ENCODE measurements at regions not wholly inside any gene's neighbourhood (a gene's known extent, or its start where the extent isn't known, plus 50 kb on each side); places are given as distances from the start of the nearest gene placed in this dataset.

- intact Hi-C loops (cut with micrococcal nuclease; ENCODE audit: unreplicated experiment) = no loop called here
- H3K36me3 ChIP-seq (ENCODE audit: insufficient read depth, low read length) = no peaks in the 10 kb centered on the region
- no TSS peak for BruUV-seq (replicated peaks)
- no peaks in the 10 kb centered on the region for H3K79me2 ChIP-seq (ENCODE audit: insufficient read depth, low read depth, low read length)
- no peak overlapping the region for H2AFZ ChIP-seq (ENCODE audit: low read length)
- CTCF ChIA-PET (ENCODE audit: unreplicated experiment) = no interaction called here
- no peaks in the 10 kb centered on the region for H3K9me3 ChIP-seq (ENCODE audit: low read length)
- no peak overlapping the region for H3K4me2 ChIP-seq (ENCODE audit: low read length)
- H3K4me1 ChIP-seq (ENCODE audit: insufficient read depth, low read length, poor library complexity, severe bottlenecking) = no peaks in the 10 kb centered on the region
- TF ChIP-seq EZH2phosphoT487 (IDR thresholded peaks at IDR 0.05; ENCODE audit: borderline replicate concordance, low read depth, low read length) (no peak), CTCF (conservative IDR thresholded peaks at IDR 0.05; ENCODE audit: low read length) (no peak)
- H4K20me1 ChIP-seq (ENCODE audit: insufficient read depth, low read length) = no peaks in the 10 kb centered on the region
- H3K9me2 ChIP-seq (ENCODE audit: insufficient read depth, low read length) = no peaks in the 10 kb centered on the region; the same call in 1 of the 2 replicates
- H3K27ac ChIP-seq (ENCODE audit: low read depth, low read length, poor library complexity, severe bottlenecking) = no peak overlapping the region
- POLR2A ChIA-PET = interaction anchor here (0.6 kb wide), 1 partner anchor 191 kb away, joined by 3 read pairs; no protein-coding TSS in a partner anchor
- no peak overlapping the region for H3K4me3 ChIP-seq (ENCODE audit: low read depth, low read length, poor library complexity, severe bottlenecking)
- DNase-seq (ENCODE audit: low spot score) = no peak
Measured at GRCh38 chr10:81071087-81071796, 533.5 kb downstream of the SH2D4B start.

- Histone ChIP-seq H4K20me1 (ENCODE audit: insufficient read depth, low read length) (no peaks in the 10 kb centered on the region), H3K4me2 (ENCODE audit: low read length) (no peak overlapping the region), H3K36me3 (ENCODE audit: insufficient read depth, low read length) (no peaks in the 10 kb centered on the region), H3K79me2 (ENCODE audit: insufficient read depth, low read depth, low read length) (no peaks in the 10 kb centered on the region), H3K27ac (ENCODE audit: low read depth, low read length, poor library complexity, severe bottlenecking) (no peak overlapping the region), H3K9me3 (ENCODE audit: low read length) (no peaks in the 10 kb centered on the region), H3K9me2 (ENCODE audit: insufficient read depth, low read length) (no peaks in the 10 kb centered on the region; the same call in 1 of the 2 replicates), H3K4me3 (ENCODE audit: low read depth, low read length, poor library complexity, severe bottlenecking) (no peak overlapping the region), H3K4me1 (ENCODE audit: insufficient read depth, low read length, poor library complexity, severe bottlenecking) (no peaks in the 10 kb centered on the region), H2AFZ (ENCODE audit: low read length) (no peak overlapping the region)
- CTCF ChIA-PET (ENCODE audit: unreplicated experiment) = no interaction called here
- no TSS peak for BruUV-seq (replicated peaks)
- TF ChIP-seq CTCF (conservative IDR thresholded peaks at IDR 0.05; ENCODE audit: low read length) (no peak), EZH2phosphoT487 (IDR thresholded peaks at IDR 0.05; ENCODE audit: borderline replicate concordance, low read depth, low read length) (no peak)
- intact Hi-C loops (cut with micrococcal nuclease; ENCODE audit: unreplicated experiment) = no loop called here
- DNase-seq (ENCODE audit: low spot score) = no peak
- POLR2A ChIA-PET = no interaction called here
Measured at GRCh38 chr10:81073155-81073554, 535.5 kb downstream of the SH2D4B start.

GRCh38 chr10:81081887-81082620 is 544.4 kb downstream of the SH2D4B start:
- Histone ChIP-seq H3K4me3 (ENCODE audit: low read depth, low read length, poor library complexity, severe bottlenecking) (no peak overlapping the region), H4K20me1 (ENCODE audit: insufficient read depth, low read length) (no peaks in the 10 kb centered on the region), H3K79me2 (ENCODE audit: insufficient read depth, low read depth, low read length) (no peaks in the 10 kb centered on the region), H2AFZ (ENCODE audit: low read length) (no peak overlapping the region), H3K4me2 (ENCODE audit: low read length) (no peak overlapping the region), H3K27ac (ENCODE audit: low read depth, low read length, poor library complexity, severe bottlenecking) (no peak overlapping the region), H3K36me3 (ENCODE audit: insufficient read depth, low read length) (no peaks in the 10 kb centered on the region), H3K4me1 (ENCODE audit: insufficient read depth, low read length, poor library complexity, severe bottlenecking) (no peaks in the 10 kb centered on the region), H3K9me2 (ENCODE audit: insufficient read depth, low read length) (no peaks in the 10 kb centered on the region), H3K9me3 (ENCODE audit: low read length) (no peaks in the 10 kb centered on the region)
- TF ChIP-seq EZH2phosphoT487 (IDR thresholded peaks at IDR 0.05; ENCODE audit: borderline replicate concordance, low read depth, low read length) (no peak), CTCF (conservative IDR thresholded peaks at IDR 0.05; ENCODE audit: low read length) (peak; percentile 56)
- BruUV-seq (replicated peaks) = no TSS peak
- ChIA-PET POLR2A (no interaction called here), CTCF (ENCODE audit: unreplicated experiment) (no interaction called here)
- intact Hi-C loops (cut with micrococcal nuclease; ENCODE audit: unreplicated experiment) = no loop called here
- peak; percentile 5 for DNase-seq (ENCODE audit: low spot score)

Data from OCI-LY7 (cell line).